Neuron (in vitro differentiated cells): ENCODE measurements at regions not wholly inside any gene's neighbourhood (a gene's known extent, or its start where the extent isn't known, plus 50 kb on each side); places are given as distances from the start of the nearest gene placed in this dataset.

Source experiments
- H2AFZ ChIP-seq: one replicate; pipeline ENCODE4 v1.6.1; 2013; ENCODE audit warnings: low read depth, mild to moderate bottlenecking, inconsistent platforms, low read length, moderate library complexity
- H3K27me3 ChIP-seq: one replicate; pipeline ENCODE4 v1.6.1; 2013; ENCODE audit warnings: low read length; ENCODE audit not compliant: insufficient read depth
- H3K36me3 ChIP-seq: one replicate; pipeline ENCODE4 v1.6.1; 2013; ENCODE audit warnings: low read length; ENCODE audit not compliant: insufficient read depth
- H3K4me1 ChIP-seq: one replicate; pipeline ENCODE4 v1.6.1; 2013; ENCODE audit warnings: low read length; ENCODE audit not compliant: insufficient read depth
- H3K4me3 ChIP-seq: 2 replicates; pipeline ENCODE4 v1.5.1; 2013; ENCODE audit warnings: mild to moderate bottlenecking, low read length, moderate library complexity
- H3K9me3 ChIP-seq: one replicate; pipeline ENCODE4 v1.6.1; 2013; ENCODE audit warnings: low read length

DNA sequence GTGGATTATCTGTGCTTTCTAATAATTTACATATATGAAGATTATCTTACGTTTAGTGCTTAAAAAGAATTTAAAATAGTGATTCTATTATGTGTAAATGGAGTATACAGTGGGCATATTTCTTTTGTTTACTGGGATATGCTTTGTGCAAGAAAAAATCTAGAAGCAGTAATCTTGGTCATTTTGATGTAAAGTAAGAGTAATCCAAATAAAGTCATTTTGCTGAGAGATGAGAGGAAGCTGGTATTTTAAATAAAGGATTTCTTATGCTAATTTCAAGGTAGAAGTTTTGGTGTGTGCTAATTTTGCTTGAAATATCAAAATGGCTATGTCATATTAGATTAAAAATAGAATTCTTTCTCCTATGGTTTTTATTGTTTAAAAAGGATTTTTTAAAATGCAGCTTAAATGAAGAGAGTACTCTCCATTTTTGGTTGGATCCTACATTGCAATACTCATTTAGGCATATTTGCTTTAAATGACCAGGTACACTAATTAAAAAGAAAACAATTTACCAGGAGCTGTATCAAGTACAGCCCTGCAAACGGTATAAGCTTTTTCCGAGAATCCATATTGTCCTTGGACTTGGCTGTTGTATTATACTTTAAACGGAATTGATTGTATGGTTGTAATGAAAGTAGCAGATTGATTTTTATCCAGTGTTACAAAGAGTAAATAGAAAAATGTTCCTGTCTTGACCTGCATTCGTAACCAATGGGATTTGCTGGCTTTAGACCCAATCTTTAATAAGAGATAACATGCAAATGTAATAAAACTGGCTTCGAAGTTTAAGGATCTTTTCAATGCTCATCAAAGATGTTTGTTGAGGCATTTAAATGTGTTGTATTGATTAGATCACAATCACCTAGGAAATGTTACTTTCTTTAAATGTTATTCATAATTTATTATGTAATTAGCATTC lies 574.7 kb downstream of the USP25 start:
- H3K9me3 ChIP-seq: no peaks in the 10 kb centered on the region
- no peak overlapping the region for H2AFZ ChIP-seq
- peak overlapping the region; percentile 88 for H3K4me3 ChIP-seq
- peaks cover 37% of the 10 kb centered on the region for H3K4me1 ChIP-seq
- H3K36me3 ChIP-seq: peaks cover 5% of the 10 kb centered on the region
- no peaks in the 10 kb centered on the region for H3K27me3 ChIP-seq

- H3K9me3 ChIP-seq: no peaks in the 10 kb centered on the region
- no peak overlapping the region for H2AFZ ChIP-seq
- H3K4me3 ChIP-seq: peak overlapping the region; percentile 88
- peaks cover 45% of the 10 kb centered on the region for H3K4me1 ChIP-seq
- peaks cover under 1% of the 10 kb centered on the region for H3K36me3 ChIP-seq
- no peaks in the 10 kb centered on the region for H3K27me3 ChIP-seq
These were observed 575.9 kb downstream of the USP25 start for GRCh38 chr21:16305686-16306085.

GRCh38 chr21:16307256-16307655 lies 577.5 kb downstream of the USP25 start:
- Histone ChIP-seq H3K4me1 (peaks cover 56% of the 10 kb centered on the region), H3K9me3 (no peaks in the 10 kb centered on the region), H3K27me3 (no peaks in the 10 kb centered on the region), H2AFZ (no peak overlapping the region), H3K4me3 (peak overlapping the region; percentile 88), H3K36me3 (no peaks in the 10 kb centered on the region)

DNA sequence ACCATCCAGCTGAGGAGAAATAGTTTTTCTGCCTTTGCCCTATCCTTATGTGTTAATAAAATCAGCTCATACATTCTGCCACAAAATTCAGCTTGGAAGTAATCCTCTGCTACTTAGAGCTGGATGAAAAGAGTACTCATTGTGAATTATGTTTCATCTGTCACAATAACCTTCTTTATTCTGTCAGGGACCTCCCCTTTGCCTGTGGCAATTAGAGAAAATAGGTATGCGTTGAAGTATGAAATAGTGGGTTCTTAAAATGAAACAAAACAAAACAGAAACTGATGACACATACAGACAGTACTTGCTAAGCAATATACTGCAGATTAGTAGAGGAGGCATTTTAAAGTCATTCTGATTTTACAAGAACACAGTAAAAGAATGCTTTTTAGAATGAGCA lies 578.5 kb downstream of the USP25 start:
- no peaks in the 10 kb centered on the region for H3K9me3 ChIP-seq
- H3K4me3 ChIP-seq: peak overlapping the region; percentile 88
- H3K27me3 ChIP-seq: no peaks in the 10 kb centered on the region
- peaks cover 55% of the 10 kb centered on the region for H3K4me1 ChIP-seq
- H3K36me3 ChIP-seq: no peaks in the 10 kb centered on the region
- H2AFZ ChIP-seq: no peak overlapping the region

DNA sequence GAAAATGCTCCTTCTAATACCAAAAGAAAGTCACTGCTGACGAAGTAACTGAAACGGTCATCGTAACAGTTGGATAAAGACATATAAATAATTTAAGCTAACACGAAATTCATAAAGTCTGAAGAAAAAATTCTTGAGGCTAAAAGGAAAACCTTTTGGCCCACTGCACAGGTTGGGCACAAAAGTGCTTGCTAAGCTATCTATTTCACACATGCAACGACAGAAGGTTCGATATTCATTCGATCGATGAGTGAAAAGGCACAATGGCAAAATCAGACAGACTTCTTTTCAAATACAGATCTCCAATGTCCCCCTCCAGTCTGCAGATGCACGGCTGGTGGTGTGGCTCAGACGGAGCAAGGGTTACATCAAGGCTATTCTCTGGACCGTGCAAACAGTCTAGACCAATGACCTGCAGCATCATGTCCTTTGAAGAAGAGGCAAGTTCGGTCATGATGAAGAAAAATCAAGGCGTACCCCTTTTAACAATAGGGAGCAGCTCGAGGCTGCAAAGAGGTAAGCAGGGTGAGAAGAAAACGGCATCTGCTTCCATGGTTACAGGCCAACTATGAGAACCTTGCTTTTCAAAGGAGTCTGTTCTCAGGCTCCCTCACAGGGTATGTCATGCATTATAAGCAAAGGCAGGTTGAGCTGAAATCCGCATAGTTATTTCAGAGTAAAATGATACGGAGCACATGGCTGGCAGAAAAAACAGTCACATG lies 579.6 kb downstream of the USP25 start:
- Histone ChIP-seq H3K27me3 (no peaks in the 10 kb centered on the region), H3K36me3 (no peaks in the 10 kb centered on the region), H2AFZ (no peak overlapping the region), H3K4me3 (peak overlapping the region; percentile 88), H3K4me1 (peaks cover 45% of the 10 kb centered on the region), H3K9me3 (no peaks in the 10 kb centered on the region)

DNA sequence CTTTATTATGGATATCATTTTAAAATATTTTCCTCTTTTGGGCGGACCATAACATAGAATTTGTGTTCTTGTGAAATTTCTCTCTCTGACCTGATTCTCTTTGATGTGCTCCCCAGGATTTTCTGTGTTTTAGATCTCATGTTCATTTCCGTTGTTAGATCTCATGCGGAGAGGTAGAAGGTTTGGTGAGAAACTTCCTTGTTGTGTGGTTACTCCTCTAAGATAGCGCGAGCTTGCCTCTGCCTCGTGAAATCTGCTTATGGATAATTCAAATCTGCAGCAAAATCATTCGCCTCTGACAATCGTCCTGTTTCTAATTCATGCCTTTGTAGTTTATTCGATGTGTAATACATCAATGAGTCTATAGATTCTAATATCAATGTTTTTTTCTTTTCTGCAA lies 580.4 kb downstream of the USP25 start:
- peak overlapping the region; percentile 1 for H2AFZ ChIP-seq
- no peaks in the 10 kb centered on the region for H3K27me3 ChIP-seq
- no peaks in the 10 kb centered on the region for H3K36me3 ChIP-seq
- H3K9me3 ChIP-seq: no peaks in the 10 kb centered on the region
- peaks cover 41% of the 10 kb centered on the region for H3K4me1 ChIP-seq
- peak overlapping the region; percentile 88 for H3K4me3 ChIP-seq

DNA sequence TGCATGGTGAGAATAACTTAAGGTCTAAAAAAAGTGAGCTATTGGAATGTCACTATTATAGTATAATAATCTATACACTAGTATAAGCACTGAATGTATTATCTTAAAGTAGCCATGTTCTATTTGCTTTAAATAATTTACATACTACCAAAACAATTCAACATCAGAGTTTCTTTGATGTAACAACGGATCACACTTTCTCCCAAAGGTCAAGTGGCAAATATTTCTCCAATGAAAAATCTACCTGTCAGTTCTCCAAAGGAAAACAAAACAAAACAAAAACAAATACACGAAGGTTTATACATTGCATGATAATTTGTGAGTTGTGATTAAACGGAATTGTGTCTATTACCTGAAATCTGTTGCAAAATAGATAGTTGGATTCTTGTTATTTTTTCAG lies 581.4 kb downstream of the USP25 start:
- no peaks in the 10 kb centered on the region for H3K9me3 ChIP-seq
- peaks cover 40% of the 10 kb centered on the region for H3K4me1 ChIP-seq
- H3K36me3 ChIP-seq: no peaks in the 10 kb centered on the region
- no peaks in the 10 kb centered on the region for H3K27me3 ChIP-seq
- H3K4me3 ChIP-seq: peak overlapping the region; percentile 88
- H2AFZ ChIP-seq: no peak overlapping the region

GRCh38 chr21:16312321-16312720 lies 582.5 kb downstream of the USP25 start:
- no peaks in the 10 kb centered on the region for H3K27me3 ChIP-seq
- H3K9me3 ChIP-seq: no peaks in the 10 kb centered on the region
- H2AFZ ChIP-seq: no peak overlapping the region
- no peak overlapping the region for H3K4me3 ChIP-seq
- H3K36me3 ChIP-seq: no peaks in the 10 kb centered on the region
- H3K4me1 ChIP-seq: peaks cover 46% of the 10 kb centered on the region

GRCh38 chr21:16315223-16315622 lies 585.4 kb downstream of the USP25 start:
- peaks cover 2% of the 10 kb centered on the region for H3K36me3 ChIP-seq
- H2AFZ ChIP-seq: no peak overlapping the region
- no peak overlapping the region for H3K4me3 ChIP-seq
- no peaks in the 10 kb centered on the region for H3K27me3 ChIP-seq
- H3K9me3 ChIP-seq: no peaks in the 10 kb centered on the region
- H3K4me1 ChIP-seq: peaks cover 45% of the 10 kb centered on the region

- Histone ChIP-seq H3K9me3 (no peaks in the 10 kb centered on the region), H3K4me3 (no peak overlapping the region), H3K4me1 (peaks cover 22% of the 10 kb centered on the region), H3K36me3 (peaks cover 4% of the 10 kb centered on the region), H2AFZ (no peak overlapping the region), H3K27me3 (no peaks in the 10 kb centered on the region)
These were observed 589.0 kb downstream of the USP25 start for GRCh38 chr21:16318651-16319300.

- no peaks in the 10 kb centered on the region for H3K27me3 ChIP-seq
- no peak overlapping the region for H3K4me3 ChIP-seq
- no peaks in the 10 kb centered on the region for H3K9me3 ChIP-seq
- no peak overlapping the region for H2AFZ ChIP-seq
- H3K36me3 ChIP-seq: peaks cover 4% of the 10 kb centered on the region
- H3K4me1 ChIP-seq: peaks cover 19% of the 10 kb centered on the region
These were observed 590.3 kb downstream of the USP25 start for GRCh38 chr21:16320110-16320509.

DNA sequence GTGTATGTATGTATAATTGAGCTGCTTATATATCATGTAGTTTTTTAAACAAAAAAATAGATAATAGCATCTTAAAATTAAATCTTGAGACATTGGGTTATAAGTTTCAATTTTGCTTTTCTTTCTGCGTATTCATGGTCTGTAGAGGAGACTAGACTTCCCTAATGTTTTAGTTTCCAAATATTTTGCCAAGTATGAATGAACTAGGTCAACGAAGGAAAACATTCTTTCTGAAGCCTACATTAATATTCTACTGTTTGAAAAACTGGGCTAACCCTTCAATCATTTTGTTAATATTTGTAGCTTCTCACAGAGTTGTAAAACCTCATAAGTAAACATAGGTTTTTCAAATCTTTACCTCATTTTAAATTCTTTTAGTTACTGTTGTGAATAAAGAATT lies 592.7 kb downstream of the USP25 start:
- peaks cover 4% of the 10 kb centered on the region for H3K36me3 ChIP-seq
- no peaks in the 10 kb centered on the region for H3K27me3 ChIP-seq
- H2AFZ ChIP-seq: no peak overlapping the region
- H3K9me3 ChIP-seq: no peaks in the 10 kb centered on the region
- no peak overlapping the region for H3K4me3 ChIP-seq
- H3K4me1 ChIP-seq: peaks cover 9% of the 10 kb centered on the region

DNA sequence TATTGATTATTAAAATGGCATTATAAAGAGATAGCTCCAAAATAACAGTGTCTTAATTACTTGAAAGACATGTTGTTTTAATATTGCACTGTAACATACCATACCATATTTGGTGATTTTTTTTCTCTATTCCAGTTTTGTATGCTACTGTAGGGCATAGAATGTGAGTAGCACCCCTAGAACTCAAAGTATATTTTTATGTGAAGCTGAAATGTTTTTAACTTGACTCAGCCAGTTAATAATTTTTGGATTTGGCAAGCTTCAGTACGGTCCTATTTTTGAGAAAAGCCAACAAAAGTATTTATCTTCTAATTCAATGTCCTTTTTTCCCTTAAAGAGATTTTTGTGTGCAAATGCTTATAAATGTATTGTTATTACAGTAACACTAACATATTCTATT lies 593.8 kb downstream of the USP25 start:
- no peak overlapping the region for H3K4me3 ChIP-seq
- H3K9me3 ChIP-seq: no peaks in the 10 kb centered on the region
- H3K36me3 ChIP-seq: peaks cover 3% of the 10 kb centered on the region
- H2AFZ ChIP-seq: no peak overlapping the region
- no peaks in the 10 kb centered on the region for H3K27me3 ChIP-seq
- H3K4me1 ChIP-seq: peaks cover 4% of the 10 kb centered on the region
